NT2/D1 (cell line): ENCODE measurements at regions not wholly inside any gene's neighbourhood (a gene's known extent, or its start where the extent isn't known, plus 50 kb on each side); places are given as distances from the start of the nearest gene placed in this dataset.

ENCODE experiments used
- SUZ12 ChIP-seq: IDR thresholded peaks from 2 replicates; pipeline ENCODE4 v1.6.1; 2011; ENCODE audit not compliant: insufficient read length, insufficient read depth; ENCODE audit errors: extremely low read depth
- YY1 ChIP-seq: IDR thresholded peaks from 2 replicates; pipeline ENCODE4 v1.6.1; 2011; ENCODE audit not compliant: insufficient read length, insufficient read depth
- ZNF274 ChIP-seq: IDR thresholded peaks from 2 replicates; pipeline ENCODE4 v1.6.1; 2011; ENCODE audit warnings: mild to moderate bottlenecking, low read depth, low read length

- TF ChIP-seq ZNF274 (no peak), YY1 (no peak), SUZ12 (no peak)
Measured at GRCh38 chr3:182603501-182603900, 189.8 kb upstream of the ATP11B start.
